GM23338 (cell line): ENCODE measurements at regions not wholly inside any gene's neighbourhood (a gene's known extent, or its start where the extent isn't known, plus 50 kb on each side); places are given as distances from the start of the nearest gene placed in this dataset.

Experiments
- ATAC-seq: fragments of 200-7000 bp; cut with Tn5 transposase; 3 replicates; pipeline ENCODE4 v1.9.1; 2020
- DNase-seq: peaks from one replicate; pipeline ENCODE4 v3.0.0-alpha.2; 2015; ENCODE audit warnings: low spot score
- H2AFZ ChIP-seq: fragments of 200-600 bp; sonication (generic); 2 replicates; pipeline ENCODE4 v1.8.0; 2016; ENCODE audit warnings: antibody characterized with exemption, mild to moderate bottlenecking, moderate library complexity
- H3F3A ChIP-seq: fragments of 200-600 bp; sonication (generic); replicated peaks from 2 replicates; pipeline ENCODE4 v1.8.0; 2017; ENCODE audit warnings: antibody characterized with exemption, mixed run types, low read depth
- H3K27ac ChIP-seq: fragments of 200-600 bp; sonication (generic); 2 replicates; pipeline ENCODE4 v1.6.1; 2016; ENCODE audit warnings: low read depth
- H3K27me3 ChIP-seq: fragments of 200-600 bp; sonication (generic); 2 replicates; pipeline ENCODE4 v1.8.0; 2016; ENCODE audit warnings: mild to moderate bottlenecking, mixed run types, moderate library complexity; ENCODE audit not compliant: insufficient read depth
- H3K36me3 ChIP-seq: fragments of 200-600 bp; sonication (generic); 2 replicates; pipeline ENCODE4 v1.8.0; 2016; ENCODE audit warnings: mild to moderate bottlenecking; ENCODE audit not compliant: insufficient read depth
- H3K4me1 ChIP-seq: fragments of 200-600 bp; sonication (generic); 2 replicates; pipeline ENCODE4 v1.8.0; 2016; ENCODE audit warnings: mild to moderate bottlenecking, moderate library complexity; ENCODE audit not compliant: insufficient read depth
- H3K4me2 ChIP-seq: fragments of 200-600 bp; sonication (generic); 2 replicates; pipeline ENCODE4 v1.7.1; 2017; ENCODE audit warnings: mixed run types
- H3K4me3 ChIP-seq: fragments of 200-600 bp; sonication (generic); 2 replicates; pipeline ENCODE4 v1.6.1; 2016; ENCODE audit warnings: mixed run types
- H3K79me2 ChIP-seq: fragments of 200-600 bp; sonication (generic); replicated peaks from 2 replicates; pipeline ENCODE4 v1.8.0; 2017; ENCODE audit warnings: mild to moderate bottlenecking; ENCODE audit not compliant: insufficient read depth
- H3K9me2 ChIP-seq: fragments of 200-600 bp; sonication (generic); 2 replicates; pipeline ENCODE4 v1.8.0; 2017; ENCODE audit not compliant: insufficient read depth
- H4K20me1 ChIP-seq: fragments of 200-600 bp; sonication (generic); replicated peaks from 2 replicates; pipeline ENCODE4 v1.8.0; 2017; ENCODE audit warnings: mild to moderate bottlenecking; ENCODE audit not compliant: insufficient read depth
- H3K27ac Mint-ChIP-seq: 2 replicates; pipeline ENCODE4 v1.8.0; 2020; ENCODE audit warnings: inconsistent platforms, mild to moderate bottlenecking, moderate library complexity, mixed read lengths
- H3K27me3 Mint-ChIP-seq: 3 replicates; pipeline ENCODE4 v1.8.0; 2022; ENCODE audit warnings: low read depth, mild to moderate bottlenecking, moderate library complexity, mixed read lengths, inconsistent platforms; ENCODE audit not compliant: insufficient read depth, poor library complexity
- H3K36me3 Mint-ChIP-seq: 3 replicates; pipeline ENCODE4 v1.8.0; 2021; ENCODE audit warnings: low read depth, mild to moderate bottlenecking, inconsistent platforms, moderate library complexity, mixed read lengths
- H3K4me1 Mint-ChIP-seq: 3 replicates; pipeline ENCODE4 v1.8.0; 2020; ENCODE audit warnings: mild to moderate bottlenecking, inconsistent platforms, mixed read lengths
- H3K4me3 Mint-ChIP-seq: 3 replicates; pipeline ENCODE4 v1.8.0; 2021; ENCODE audit warnings: moderate library complexity, mild to moderate bottlenecking, inconsistent platforms, mixed read lengths
- H3K9me3 Mint-ChIP-seq: 3 replicates; pipeline ENCODE4 v1.8.0; 2020; ENCODE audit warnings: moderate library complexity, mild to moderate bottlenecking, inconsistent platforms, mixed read lengths
- CREB1 ChIP-seq: fragments of 250-450 bp; sonication (Bioruptor Pico); IDR thresholded peaks from 2 replicates; pipeline ENCODE4 v1.5.0; 2020; ENCODE audit warnings: low read depth, mild to moderate bottlenecking, moderate library complexity
- ETS1 ChIP-seq: IDR thresholded peaks from 2 replicates; pipeline ENCODE4 v1.6.1; 2016; ENCODE audit warnings: antibody characterized with exemption
- EZH2 ChIP-seq: fragments of 200-600 bp; sonication (generic); IDR thresholded peaks from one replicate; pipeline ENCODE4 v1.8.0; 2017; ENCODE audit warnings: antibody characterized with exemption, mild to moderate bottlenecking, low read depth; ENCODE audit not compliant: unreplicated experiment
- EZH2phosphoT487 ChIP-seq: fragments of 200-600 bp; sonication (generic); IDR thresholded peaks from one replicate; pipeline ENCODE4 v1.8.1; 2018; ENCODE audit warnings: antibody characterized with exemption; ENCODE audit not compliant: unreplicated experiment
- JUNB ChIP-seq: IDR thresholded peaks from one replicate; pipeline ENCODE4 v1.6.1; 2016; ENCODE audit warnings: antibody characterized with exemption; ENCODE audit not compliant: unreplicated experiment
- NANOG ChIP-seq: IDR thresholded peaks from 2 replicates; pipeline ENCODE4 v1.6.1; 2016; ENCODE audit warnings: antibody characterized with exemption, borderline replicate concordance
- POLR2AphosphoS5 ChIP-seq: IDR thresholded peaks from 2 replicates; pipeline ENCODE4 v1.6.1; 2016; ENCODE audit warnings: antibody characterized with exemption, low read depth
- REST ChIP-seq: IDR thresholded peaks from one replicate; pipeline ENCODE4 v1.6.1; 2018; ENCODE audit warnings: antibody characterized with exemption; ENCODE audit not compliant: unreplicated experiment
- STAT1 ChIP-seq: IDR thresholded peaks from one replicate; pipeline ENCODE4 v1.6.1; 2016; ENCODE audit warnings: antibody characterized with exemption; ENCODE audit not compliant: unreplicated experiment
- ZNF114 ChIP-seq: fragments of 250-450 bp; sonication (Bioruptor Pico); IDR thresholded peaks from 2 replicates; pipeline ENCODE4 v1.5.0; 2020; ENCODE audit warnings: mild to moderate bottlenecking, moderate library complexity
- ZNF331 ChIP-seq: fragments of 250-450 bp; sonication (Bioruptor Pico); IDR thresholded peaks from 2 replicates; pipeline ENCODE4 v1.5.0; 2020; ENCODE audit warnings: low read depth, mild to moderate bottlenecking, moderate library complexity
- TF ChIP-seq, protein P1 (sequence below): fragments of 250-450 bp; sonication (Bioruptor Pico); IDR thresholded peaks from 2 replicates; pipeline ENCODE4 v1.5.0; 2020; ENCODE audit warnings: mild to moderate bottlenecking, moderate library complexity
- TF ChIP-seq, protein P2 (sequence below), 2 experiments: fragments of 200-600 bp in 1 of 2; sonication (generic) in 1 of 2; conservative IDR thresholded peaks; 2 replicates each; pipeline versions ENCODE4 v1.5.1 to v1.6.1; 2016 to 2017; ENCODE audit warnings: antibody characterized with exemption in 2 of 2, low read depth in 2 of 2, mild to moderate bottlenecking in 2 of 2, moderate library complexity in 1 of 2

DNA sequence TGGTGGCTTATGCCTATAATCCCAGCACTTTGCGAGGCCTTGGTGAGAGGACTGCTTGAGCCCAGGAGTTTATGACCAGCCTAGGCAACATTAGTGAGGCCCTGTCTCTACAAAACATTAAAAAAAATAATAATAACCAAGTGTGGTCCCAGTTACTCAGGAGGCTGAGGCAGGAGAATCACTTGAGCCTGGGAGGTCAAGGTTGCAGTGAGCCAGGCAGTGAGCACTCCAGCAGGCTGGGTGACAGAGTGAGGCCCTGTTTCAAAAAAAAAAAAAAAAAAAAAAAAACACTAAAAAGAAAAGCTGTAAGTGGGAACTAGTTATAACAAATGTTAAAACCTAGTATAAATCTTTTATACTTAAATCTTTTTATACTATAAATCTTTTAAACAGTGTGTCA lies 146.2 kb upstream of the ITGA4 start:
- Mint-ChIP-seq H3K4me3 (no peak overlapping the region), H3K27me3 (no peaks in the 10 kb centered on the region)

More for the DNA sequence above, 146.2 kb upstream of the ITGA4 start:
- Mint-ChIP-seq H3K9me3 (no peaks in the 10 kb centered on the region), H3K4me1 (no peaks in the 10 kb centered on the region; the same call in 2 of the 3 replicates), H3K27ac (no peak overlapping the region), H3K36me3 (no peaks in the 10 kb centered on the region)
- Histone ChIP-seq H2AFZ (no peak overlapping the region), H3K4me1 (peaks cover 7% of the 10 kb centered on the region), H3F3A (no peaks in the 10 kb centered on the region), H4K20me1 (no peaks in the 10 kb centered on the region), H3K36me3 (no peaks in the 10 kb centered on the region), H3K27ac (no peak overlapping the region), H3K9me2 (no peaks in the 10 kb centered on the region), H3K79me2 (no peaks in the 10 kb centered on the region), H3K4me3 (no peak overlapping the region), H3K4me2 (no peak overlapping the region), H3K27me3 (no peaks in the 10 kb centered on the region)
- TF ChIP-seq STAT1 (no peak), NANOG (no peak), EZH2 (no peak), ETS1 (no peak), ZNF331 (no peak), REST (no peak), EZH2phosphoT487 (no peak), POLR2AphosphoS5 (no peak), CREB1 (CRISPR knock-in tag) (no peak), JUNB (no peak), ZNF114 (CRISPR knock-in tag) (no peak)
- TF ChIP-seq, protein P1, sequence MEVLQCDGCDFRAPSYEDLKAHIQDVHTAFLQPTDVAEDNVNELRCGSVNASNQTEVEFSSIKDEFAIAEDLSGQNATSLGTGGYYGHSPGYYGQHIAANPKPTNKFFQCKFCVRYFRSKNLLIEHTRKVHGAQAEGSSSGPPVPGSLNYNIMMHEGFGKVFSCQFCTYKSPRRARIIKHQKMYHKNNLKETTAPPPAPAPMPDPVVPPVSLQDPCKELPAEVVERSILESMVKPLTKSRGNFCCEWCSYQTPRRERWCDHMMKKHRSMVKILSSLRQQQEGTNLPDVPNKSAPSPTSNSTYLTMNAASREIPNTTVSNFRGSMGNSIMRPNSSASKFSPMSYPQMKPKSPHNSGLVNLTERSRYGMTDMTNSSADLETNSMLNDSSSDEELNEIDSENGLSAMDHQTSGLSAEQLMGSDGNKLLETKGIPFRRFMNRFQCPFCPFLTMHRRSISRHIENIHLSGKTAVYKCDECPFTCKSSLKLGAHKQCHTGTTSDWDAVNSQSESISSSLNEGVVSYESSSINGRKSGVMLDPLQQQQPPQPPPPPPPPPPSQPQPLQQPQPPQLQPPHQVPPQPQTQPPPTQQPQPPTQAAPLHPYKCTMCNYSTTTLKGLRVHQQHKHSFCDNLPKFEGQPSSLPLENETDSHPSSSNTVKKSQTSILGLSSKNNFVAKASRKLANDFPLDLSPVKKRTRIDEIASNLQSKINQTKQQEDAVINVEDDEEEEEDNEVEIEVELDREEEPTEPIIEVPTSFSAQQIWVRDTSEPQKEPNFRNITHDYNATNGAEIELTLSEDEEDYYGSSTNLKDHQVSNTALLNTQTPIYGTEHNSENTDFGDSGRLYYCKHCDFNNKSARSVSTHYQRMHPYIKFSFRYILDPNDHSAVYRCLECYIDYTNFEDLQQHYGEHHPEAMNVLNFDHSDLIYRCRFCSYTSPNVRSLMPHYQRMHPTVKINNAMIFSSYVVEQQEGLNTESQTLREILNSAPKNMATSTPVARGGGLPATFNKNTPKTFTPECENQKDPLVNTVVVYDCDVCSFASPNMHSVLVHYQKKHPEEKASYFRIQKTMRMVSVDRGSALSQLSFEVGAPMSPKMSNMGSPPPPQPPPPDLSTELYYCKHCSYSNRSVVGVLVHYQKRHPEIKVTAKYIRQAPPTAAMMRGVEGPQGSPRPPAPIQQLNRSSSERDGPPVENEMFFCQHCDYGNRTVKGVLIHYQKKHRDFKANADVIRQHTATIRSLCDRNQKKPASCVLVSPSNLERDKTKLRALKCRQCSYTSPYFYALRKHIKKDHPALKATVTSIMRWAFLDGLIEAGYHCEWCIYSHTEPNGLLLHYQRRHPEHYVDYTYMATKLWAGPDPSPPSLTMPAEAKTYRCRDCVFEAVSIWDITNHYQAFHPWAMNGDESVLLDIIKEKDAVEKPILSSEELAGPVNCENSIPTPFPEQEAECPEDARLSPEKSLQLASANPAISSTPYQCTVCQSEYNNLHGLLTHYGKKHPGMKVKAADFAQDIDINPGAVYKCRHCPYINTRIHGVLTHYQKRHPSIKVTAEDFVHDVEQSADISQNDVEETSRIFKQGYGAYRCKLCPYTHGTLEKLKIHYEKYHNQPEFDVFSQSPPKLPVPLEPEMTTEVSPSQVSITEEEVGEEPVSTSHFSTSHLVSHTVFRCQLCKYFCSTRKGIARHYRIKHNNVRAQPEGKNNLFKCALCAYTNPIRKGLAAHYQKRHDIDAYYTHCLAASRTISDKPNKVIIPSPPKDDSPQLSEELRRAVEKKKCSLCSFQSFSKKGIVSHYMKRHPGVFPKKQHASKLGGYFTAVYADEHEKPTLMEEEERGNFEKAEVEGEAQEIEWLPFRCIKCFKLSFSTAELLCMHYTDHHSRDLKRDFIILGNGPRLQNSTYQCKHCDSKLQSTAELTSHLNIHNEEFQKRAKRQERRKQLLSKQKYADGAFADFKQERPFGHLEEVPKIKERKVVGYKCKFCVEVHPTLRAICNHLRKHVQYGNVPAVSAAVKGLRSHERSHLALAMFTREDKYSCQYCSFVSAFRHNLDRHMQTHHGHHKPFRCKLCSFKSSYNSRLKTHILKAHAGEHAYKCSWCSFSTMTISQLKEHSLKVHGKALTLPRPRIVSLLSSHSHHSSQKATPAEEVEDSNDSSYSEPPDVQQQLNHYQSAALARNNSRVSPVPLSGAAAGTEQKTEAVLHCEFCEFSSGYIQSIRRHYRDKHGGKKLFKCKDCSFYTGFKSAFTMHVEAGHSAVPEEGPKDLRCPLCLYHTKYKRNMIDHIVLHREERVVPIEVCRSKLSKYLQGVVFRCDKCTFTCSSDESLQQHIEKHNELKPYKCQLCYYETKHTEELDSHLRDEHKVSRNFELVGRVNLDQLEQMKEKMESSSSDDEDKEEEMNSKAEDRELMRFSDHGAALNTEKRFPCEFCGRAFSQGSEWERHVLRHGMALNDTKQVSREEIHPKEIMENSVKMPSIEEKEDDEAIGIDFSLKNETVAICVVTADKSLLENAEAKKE (CRISPR knock-in tag) = no peak
- TF ChIP-seq, protein P2, sequence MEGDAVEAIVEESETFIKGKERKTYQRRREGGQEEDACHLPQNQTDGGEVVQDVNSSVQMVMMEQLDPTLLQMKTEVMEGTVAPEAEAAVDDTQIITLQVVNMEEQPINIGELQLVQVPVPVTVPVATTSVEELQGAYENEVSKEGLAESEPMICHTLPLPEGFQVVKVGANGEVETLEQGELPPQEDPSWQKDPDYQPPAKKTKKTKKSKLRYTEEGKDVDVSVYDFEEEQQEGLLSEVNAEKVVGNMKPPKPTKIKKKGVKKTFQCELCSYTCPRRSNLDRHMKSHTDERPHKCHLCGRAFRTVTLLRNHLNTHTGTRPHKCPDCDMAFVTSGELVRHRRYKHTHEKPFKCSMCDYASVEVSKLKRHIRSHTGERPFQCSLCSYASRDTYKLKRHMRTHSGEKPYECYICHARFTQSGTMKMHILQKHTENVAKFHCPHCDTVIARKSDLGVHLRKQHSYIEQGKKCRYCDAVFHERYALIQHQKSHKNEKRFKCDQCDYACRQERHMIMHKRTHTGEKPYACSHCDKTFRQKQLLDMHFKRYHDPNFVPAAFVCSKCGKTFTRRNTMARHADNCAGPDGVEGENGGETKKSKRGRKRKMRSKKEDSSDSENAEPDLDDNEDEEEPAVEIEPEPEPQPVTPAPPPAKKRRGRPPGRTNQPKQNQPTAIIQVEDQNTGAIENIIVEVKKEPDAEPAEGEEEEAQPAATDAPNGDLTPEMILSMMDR (conservative IDR thresholded peaks at IDR 0.05; ENCODE audit: low read depth in 2 of 2) = no peak
- ATAC-seq = no peak
- DNase-seq = no peak
